ENCODE measurements at regions not wholly inside any gene's neighbourhood (a gene's known extent, or its start where the extent isn't known, plus 50 kb on each side); places are given as distances from the start of the nearest gene placed in this dataset.

DNA sequence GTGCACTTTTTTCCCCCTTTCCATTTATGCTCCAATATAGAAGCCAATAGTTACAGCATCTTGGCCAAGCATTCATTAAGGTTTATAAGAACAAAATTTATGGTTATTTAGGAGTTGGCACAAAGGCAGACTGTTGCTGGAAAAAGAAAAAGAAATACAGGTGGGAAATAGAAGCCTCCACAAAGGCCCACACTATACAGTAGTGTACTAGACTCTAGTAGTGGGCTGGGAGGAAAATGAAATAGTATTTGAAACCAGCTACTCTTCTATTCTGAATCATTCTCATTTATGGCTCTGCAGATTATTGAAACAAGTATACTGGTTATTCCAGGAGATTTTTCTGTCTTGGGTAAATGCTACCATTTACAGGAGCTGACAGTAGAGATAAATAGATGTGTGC, 80.9 kb upstream of the CDK6 start:
- TF ChIP-seq, protein P1, sequence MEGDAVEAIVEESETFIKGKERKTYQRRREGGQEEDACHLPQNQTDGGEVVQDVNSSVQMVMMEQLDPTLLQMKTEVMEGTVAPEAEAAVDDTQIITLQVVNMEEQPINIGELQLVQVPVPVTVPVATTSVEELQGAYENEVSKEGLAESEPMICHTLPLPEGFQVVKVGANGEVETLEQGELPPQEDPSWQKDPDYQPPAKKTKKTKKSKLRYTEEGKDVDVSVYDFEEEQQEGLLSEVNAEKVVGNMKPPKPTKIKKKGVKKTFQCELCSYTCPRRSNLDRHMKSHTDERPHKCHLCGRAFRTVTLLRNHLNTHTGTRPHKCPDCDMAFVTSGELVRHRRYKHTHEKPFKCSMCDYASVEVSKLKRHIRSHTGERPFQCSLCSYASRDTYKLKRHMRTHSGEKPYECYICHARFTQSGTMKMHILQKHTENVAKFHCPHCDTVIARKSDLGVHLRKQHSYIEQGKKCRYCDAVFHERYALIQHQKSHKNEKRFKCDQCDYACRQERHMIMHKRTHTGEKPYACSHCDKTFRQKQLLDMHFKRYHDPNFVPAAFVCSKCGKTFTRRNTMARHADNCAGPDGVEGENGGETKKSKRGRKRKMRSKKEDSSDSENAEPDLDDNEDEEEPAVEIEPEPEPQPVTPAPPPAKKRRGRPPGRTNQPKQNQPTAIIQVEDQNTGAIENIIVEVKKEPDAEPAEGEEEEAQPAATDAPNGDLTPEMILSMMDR (IDR thresholded peaks at IDR 0.05) = no peak
- TF ChIP-seq POLR2A (IDR thresholded peaks at IDR 0.05) (no peak), EP300 (IDR thresholded peaks at IDR 0.05) (no peak)
